ENCODE measurements at regions not wholly inside any gene's neighbourhood (a gene's known extent, or its start where the extent isn't known, plus 50 kb on each side); places are given as distances from the start of the nearest gene placed in this dataset.

DNA sequence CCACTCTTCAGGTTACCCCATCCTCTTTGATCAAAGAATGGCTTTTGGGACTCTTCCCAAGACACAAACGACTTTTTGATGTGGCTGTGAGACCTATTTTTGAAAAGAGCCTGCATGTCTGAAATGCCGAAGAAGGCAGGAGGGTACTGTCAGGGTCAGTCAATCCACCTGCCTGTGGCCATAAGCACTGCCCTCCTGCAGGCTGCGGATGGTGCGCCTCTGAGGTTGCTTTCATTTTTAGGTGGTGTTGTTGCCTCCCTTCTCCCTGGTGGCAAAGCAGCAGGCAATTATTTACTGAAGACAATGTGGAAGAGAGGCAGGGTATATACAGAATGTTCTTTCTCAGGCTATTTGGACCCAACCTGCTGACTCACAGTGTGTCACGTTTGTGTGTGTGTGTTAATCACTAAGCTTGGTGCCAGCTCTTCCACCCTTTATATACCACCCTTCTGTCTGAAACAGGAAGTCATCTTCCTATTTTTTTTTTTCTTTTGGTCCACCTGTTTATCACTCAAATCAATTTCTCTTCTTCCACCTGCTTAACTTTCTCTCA lies 1421.2 kb upstream of the CELF2 start:
- intact Hi-C loops (cut with DNase I): no loop called here
- TF ChIP-seq CTCF (IDR thresholded peaks at IDR 0.05): no peak
- no peak overlapping the region for H3K4me3 ChIP-seq
- no peaks in the 10 kb centered on the region for H3K4me1 ChIP-seq
- no peaks in the 10 kb centered on the region for H3K36me3 ChIP-seq
- H3K27me3 ChIP-seq: no peaks in the 10 kb centered on the region
- no peak overlapping the region for H3K27ac ChIP-seq
- DNase-seq: no peak
- H3K9me3 ChIP-seq: no peaks in the 10 kb centered on the region
- ATAC-seq: no peak

GRCh38 chr10:9602998-9603397 lies 1414.7 kb upstream of the CELF2 start:
- intact Hi-C loops (cut with DNase I): no loop called here
- Histone ChIP-seq H3K27ac (no peak overlapping the region), H3K4me1 (no peaks in the 10 kb centered on the region), H3K4me3 (no peak overlapping the region), H3K9me3 (no peaks in the 10 kb centered on the region), H3K27me3 (no peaks in the 10 kb centered on the region), H3K36me3 (no peaks in the 10 kb centered on the region)
- no peak for TF ChIP-seq CTCF (IDR thresholded peaks at IDR 0.05)
- DNase-seq (no peak), ATAC-seq (peak; percentile 79)

DNA sequence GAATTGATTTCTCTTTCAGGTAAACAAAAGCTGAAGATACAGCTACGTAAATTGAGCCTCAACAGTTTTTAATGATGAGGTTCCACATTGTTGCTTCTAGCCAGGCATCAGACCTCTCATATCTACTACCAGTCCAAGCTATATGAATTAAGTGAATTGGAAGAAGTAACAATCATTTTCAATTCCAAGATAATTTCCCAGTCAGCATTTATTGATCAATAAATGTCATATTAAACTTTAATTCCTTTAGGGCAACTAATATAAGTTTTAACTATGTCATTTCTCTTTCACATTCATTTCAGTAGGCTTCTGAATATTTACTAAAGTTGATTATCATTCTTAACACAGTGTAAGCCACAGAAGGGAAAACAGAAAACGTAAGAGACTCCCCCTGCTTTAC lies 1413.7 kb upstream of the CELF2 start:
- no peaks in the 10 kb centered on the region for H3K4me1 ChIP-seq
- no peaks in the 10 kb centered on the region for H3K9me3 ChIP-seq
- TF ChIP-seq CTCF (IDR thresholded peaks at IDR 0.05): no peak
- H3K36me3 ChIP-seq: no peaks in the 10 kb centered on the region
- ATAC-seq: no peak
- intact Hi-C loops (cut with DNase I): no loop called here
- no peak for DNase-seq
- H3K27ac ChIP-seq: no peak overlapping the region
- H3K27me3 ChIP-seq: no peaks in the 10 kb centered on the region
- no peak overlapping the region for H3K4me3 ChIP-seq

- DNase-seq: no peak
- Histone ChIP-seq H3K4me1 (no peaks in the 10 kb centered on the region), H3K27ac (no peak overlapping the region), H3K36me3 (no peaks in the 10 kb centered on the region), H3K27me3 (no peaks in the 10 kb centered on the region), H3K9me3 (no peaks in the 10 kb centered on the region), H3K4me3 (no peak overlapping the region)
- ATAC-seq: no peak
- TF ChIP-seq CTCF (IDR thresholded peaks at IDR 0.05): no peak
- intact Hi-C loops (cut with DNase I): no loop called here
These were observed 1412.4 kb upstream of the CELF2 start for GRCh38 chr10:9605231-9605630.

- ATAC-seq: peak; percentile 32
These were observed 1409.1 kb upstream of the CELF2 start for GRCh38 chr10:9608602-9609001.

More at GRCh38 chr10:9608602-9609001, 1409.1 kb upstream of the CELF2 start:
- Histone ChIP-seq H3K36me3 (no peaks in the 10 kb centered on the region), H3K27ac (no peak overlapping the region), H3K9me3 (no peaks in the 10 kb centered on the region), H3K4me1 (no peaks in the 10 kb centered on the region), H3K4me3 (no peak overlapping the region), H3K27me3 (no peaks in the 10 kb centered on the region)
- peak in 1 of 2 donors; percentile 14 for TF ChIP-seq CTCF (IDR thresholded peaks at IDR 0.05)
- DNase-seq: peak in 1 of 4 donors; percentile 44
- intact Hi-C loops (cut with DNase I): no loop called here
